Activated CD8-positive, alpha-beta memory T cell treated with anti-CD3 and anti-CD28 coated beads, Interleukin-2, amount 50 U/mL, for 1 hour (primary cell): ENCODE measurements at regions not wholly inside any gene's neighbourhood (a gene's known extent, or its start where the extent isn't known, plus 50 kb on each side); places are given as distances from the start of the nearest gene placed in this dataset.

Source experiments
- DNase-seq: peaks from one replicate; pipeline ENCODE4 v3.0.0-alpha.2; 2020; ENCODE audit errors: extremely low read depth

GRCh38 chr6:41429506-41430504 lies 94.4 kb downstream of the NCR2 start:
- no peak for DNase-seq

GRCh38 chr6:41430875-41431274 lies 95.5 kb downstream of the NCR2 start:
- no peak for DNase-seq

- DNase-seq, result no peak
These were observed 96.9 kb downstream of the NCR2 start for GRCh38 chr6:41432280-41432679.

- DNase-seq, result no peak
These were observed 99.5 kb downstream of the NCR2 start for GRCh38 chr6:41434803-41435481.

GRCh38 chr6:41437604-41438003 lies 102.2 kb downstream of the NCR2 start:
- DNase-seq, result no peak

GRCh38 chr6:41438746-41439145 lies 103.3 kb downstream of the NCR2 start:
- no peak for DNase-seq

GRCh38 chr6:41439524-41440418 lies 104.4 kb downstream of the NCR2 start:
- DNase-seq, result no peak

GRCh38 chr6:41440958-41441357 lies 105.2 kb upstream of the FOXP4 start:
- DNase-seq, result no peak

- no peak for DNase-seq
These were observed 104.4 kb upstream of the FOXP4 start for GRCh38 chr6:41441598-41442351.

- no peak for DNase-seq
These were observed 103.9 kb upstream of the FOXP4 start for GRCh38 chr6:41442352-41442672.

- DNase-seq, result no peak
These were observed 103.2 kb upstream of the FOXP4 start for GRCh38 chr6:41442800-41443501.

GRCh38 chr6:41443616-41444525 lies 102.3 kb upstream of the FOXP4 start:
- no peak for DNase-seq

- no peak for DNase-seq
These were observed 100.9 kb upstream of the FOXP4 start for GRCh38 chr6:41445261-41445660.

- no peak for DNase-seq
These were observed 100.0 kb upstream of the FOXP4 start for GRCh38 chr6:41446132-41446531.

GRCh38 chr6:41446907-41447545 lies 99.2 kb upstream of the FOXP4 start:
- DNase-seq, result no peak

GRCh38 chr6:41448256-41448655 lies 97.9 kb upstream of the FOXP4 start:
- no peak for DNase-seq

GRCh38 chr6:41449399-41450245 lies 96.6 kb upstream of the FOXP4 start:
- no peak for DNase-seq

GRCh38 chr6:41450581-41450980 lies 95.6 kb upstream of the FOXP4 start:
- DNase-seq, result no peak
